ENCODE measurements at regions not wholly inside any gene's neighbourhood (a gene's known extent, or its start where the extent isn't known, plus 50 kb on each side); places are given as distances from the start of the nearest gene placed in this dataset.
"Not testable (repeated sequence)": the region's sequence is repeated elsewhere in the genome, so short reads cannot be mapped to it uniquely, and the experiment has no call there.

DNA sequence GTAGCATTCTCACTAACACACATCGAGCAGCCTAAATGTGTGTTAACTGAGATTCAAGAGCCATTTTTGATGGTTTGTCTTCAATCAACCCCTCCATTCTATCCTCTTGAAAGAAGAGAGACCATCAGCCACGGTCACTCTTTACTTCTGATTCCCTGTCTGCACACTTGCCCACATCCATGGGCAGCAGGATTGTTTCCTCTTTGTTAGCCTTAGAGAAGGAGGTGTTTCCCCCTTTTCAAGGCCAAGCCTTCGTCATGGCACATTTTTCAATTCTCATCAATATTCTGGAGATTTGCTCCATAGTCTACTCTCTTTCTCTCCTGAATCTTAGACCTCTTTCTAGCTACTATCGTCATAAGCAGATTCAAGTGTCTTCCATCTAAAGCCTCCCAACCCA, 522.4 kb upstream of the NAALADL2 start:
- no peak for DNase-seq (ENCODE audit: low read depth in 2 of 2)

- no peak for DNase-seq (ENCODE audit: low read depth in 2 of 2)
These were observed 521.9 kb upstream of the NAALADL2 start for GRCh38 chr3:174337227-174337626.

GRCh38 chr3:174340624-174341587, 518.2 kb upstream of the NAALADL2 start:
- no peak for DNase-seq (ENCODE audit: low read depth in 2 of 2)

DNA sequence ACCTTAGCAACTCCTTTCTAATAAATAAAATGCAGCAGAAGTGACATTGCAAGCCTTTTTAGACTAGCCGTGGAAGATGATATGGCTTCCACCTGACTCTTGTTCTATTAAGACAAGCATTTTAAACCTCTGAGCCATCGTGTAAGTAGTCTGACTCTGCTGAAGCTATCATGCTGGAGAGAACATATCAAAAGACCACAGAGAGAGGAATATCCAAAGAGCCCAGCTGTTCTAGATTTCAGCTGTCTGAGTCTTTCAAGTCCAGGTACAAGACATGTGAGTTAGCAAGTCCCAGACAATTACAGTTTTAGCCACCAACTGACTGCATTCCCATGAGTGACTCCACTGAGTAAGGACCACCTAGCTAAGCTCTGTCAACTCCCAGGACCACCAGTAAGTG, 517.0 kb upstream of the NAALADL2 start:
- no peak for DNase-seq (ENCODE audit: low read depth in 2 of 2)

DNA sequence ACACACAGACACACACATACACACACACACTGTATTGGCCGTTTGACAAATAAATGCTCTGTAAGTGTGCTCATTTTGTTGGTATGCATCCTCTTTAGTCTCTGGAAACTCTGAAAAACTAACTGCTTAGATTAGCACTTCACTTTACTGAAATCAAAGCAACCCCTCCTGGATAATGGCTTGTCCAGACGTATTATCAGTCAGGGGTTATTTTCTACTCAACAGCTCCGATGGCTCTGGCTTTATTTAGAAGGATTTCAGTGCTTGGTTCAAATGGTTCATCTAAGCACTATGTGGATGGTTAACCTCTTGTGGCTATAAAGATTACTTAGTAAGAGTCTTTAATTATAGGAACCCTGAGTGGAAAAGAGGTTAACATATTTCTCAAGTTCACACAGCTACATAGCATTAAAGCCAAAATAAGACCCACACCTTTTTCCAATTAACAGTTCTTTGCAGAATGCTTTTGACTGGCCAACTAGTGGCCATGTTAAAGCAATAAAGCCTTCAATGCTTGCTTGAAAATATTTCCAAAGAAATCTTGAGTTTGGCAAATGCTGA, 516.1 kb upstream of the NAALADL2 start:
- no peak for DNase-seq (ENCODE audit: low read depth in 2 of 2)

- DNase-seq (ENCODE audit: low read depth in 2 of 2), result no peak
These were observed 513.0 kb upstream of the NAALADL2 start for GRCh38 chr3:174346141-174346540.

DNA sequence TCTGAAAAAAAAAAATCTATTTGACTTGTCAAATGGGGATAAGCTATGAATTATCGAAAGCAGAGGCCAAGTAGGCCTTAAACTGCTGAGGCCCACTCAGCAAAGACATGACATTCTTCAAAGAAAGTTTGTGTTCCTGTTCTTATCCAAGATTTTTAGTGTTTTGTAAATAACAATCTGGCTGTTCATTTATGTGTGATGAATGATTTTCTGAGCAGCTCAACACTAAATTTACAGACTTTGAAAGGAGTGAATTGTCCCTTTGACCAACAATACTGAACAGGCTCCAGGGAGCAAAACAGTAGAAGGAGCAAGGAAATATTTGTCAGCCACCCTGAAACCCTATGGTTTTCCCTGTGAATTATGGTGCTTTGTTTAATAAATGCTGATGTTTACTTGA, 512.6 kb upstream of the NAALADL2 start:
- no peak for DNase-seq (ENCODE audit: low read depth in 2 of 2)

GRCh38 chr3:174347474-174348138, 511.5 kb upstream of the NAALADL2 start:
- no peak for DNase-seq (ENCODE audit: low read depth in 2 of 2)

DNA sequence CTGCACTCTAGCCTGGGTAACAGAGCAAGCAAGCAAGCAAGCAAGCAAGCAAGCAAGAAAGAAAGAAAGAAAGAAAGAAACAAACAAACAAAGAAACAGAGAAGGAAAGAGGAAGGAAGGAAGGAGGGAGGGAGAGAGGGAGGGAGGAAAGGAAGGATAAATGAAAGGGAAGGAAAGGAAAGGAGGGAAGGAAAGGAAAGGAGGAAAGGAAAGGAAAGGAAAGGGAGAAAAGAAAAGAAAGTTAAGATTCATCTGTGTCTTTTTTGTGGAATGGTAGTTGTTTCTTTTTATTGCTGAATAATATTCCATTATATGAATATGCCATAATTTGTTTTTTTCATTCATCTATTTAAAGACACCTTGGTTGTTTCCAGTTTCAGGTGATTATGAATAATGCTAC, 506.9 kb upstream of the NAALADL2 start:
- no peak for DNase-seq (ENCODE audit: low read depth in 2 of 2)

DNA sequence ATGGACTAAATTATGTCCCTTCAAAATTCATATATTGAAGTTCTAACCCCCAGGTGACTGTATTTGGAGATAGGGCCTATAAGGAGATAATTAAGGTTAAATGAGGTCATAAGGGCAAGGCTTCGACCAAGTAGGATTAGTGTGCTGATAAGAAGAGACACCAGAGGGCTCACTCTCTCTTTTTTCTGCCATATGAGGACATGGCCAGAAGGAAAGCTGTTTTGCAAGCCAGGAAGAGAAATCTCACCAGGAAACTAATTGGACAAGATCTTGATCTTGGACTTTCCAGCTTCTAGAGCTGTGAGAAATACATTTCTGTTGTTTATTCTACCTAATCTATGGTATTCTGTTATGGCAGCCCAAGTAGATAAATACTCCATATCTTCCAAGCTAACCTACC, 503.6 kb upstream of the NAALADL2 start:
- no peak for DNase-seq (ENCODE audit: low read depth in 2 of 2)

DNA sequence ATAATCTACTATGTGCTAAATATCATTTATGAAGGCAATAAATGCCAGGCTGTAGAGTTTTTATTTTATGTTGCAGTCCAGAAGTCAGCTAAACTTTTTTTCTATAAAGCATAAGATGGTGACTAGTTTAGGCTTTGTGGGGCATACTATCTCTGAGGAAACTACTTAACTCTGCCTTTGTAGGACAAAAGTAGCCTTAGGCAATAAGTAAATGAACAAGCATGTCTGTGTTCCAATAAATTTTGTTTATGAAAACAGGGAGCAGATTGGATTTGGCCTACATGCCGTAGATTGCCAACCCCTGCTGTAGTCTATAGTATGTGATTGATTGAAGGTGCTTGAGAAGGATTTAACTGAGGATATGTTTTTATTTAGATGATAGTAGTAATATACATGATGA, 502.5 kb upstream of the NAALADL2 start:
- no peak for DNase-seq (ENCODE audit: low read depth in 2 of 2)

- no peak for DNase-seq (ENCODE audit: low read depth in 2 of 2)
These were observed 500.9 kb upstream of the NAALADL2 start for GRCh38 chr3:174358252-174358651.

GRCh38 chr3:174362556-174362955, 496.6 kb upstream of the NAALADL2 start:
- DNase-seq (ENCODE audit: low read depth in 2 of 2), result no peak

GRCh38 chr3:174363256-174363655, 495.9 kb upstream of the NAALADL2 start:
- no peak for DNase-seq (ENCODE audit: low read depth in 2 of 2)

DNA sequence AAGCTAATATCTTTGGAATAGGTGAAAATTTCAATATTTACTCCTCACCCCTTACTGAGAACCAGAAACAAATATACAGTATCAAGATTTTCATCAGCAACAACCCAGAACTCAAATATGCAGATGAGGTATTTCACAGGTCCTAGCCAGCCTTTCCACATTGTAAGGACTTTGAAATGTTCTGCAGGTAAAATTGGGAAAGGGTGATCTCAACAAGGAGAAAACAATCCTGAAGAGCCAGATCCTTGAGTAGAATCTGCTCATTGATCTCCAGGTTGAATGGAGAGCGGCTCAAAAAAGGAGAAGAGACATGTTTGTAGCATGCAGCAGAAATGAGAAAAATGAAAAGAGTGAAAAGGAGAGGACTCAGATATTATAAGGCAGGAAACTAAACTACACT, 493.3 kb upstream of the NAALADL2 start:
- no peak for DNase-seq (ENCODE audit: low read depth in 2 of 2)

GRCh38 chr3:174366904-174367303, 492.2 kb upstream of the NAALADL2 start:
- DNase-seq (ENCODE audit: low read depth in 2 of 2), result not testable (repeated sequence)

- no peak for DNase-seq (ENCODE audit: low read depth in 2 of 2)
These were observed 482.8 kb upstream of the NAALADL2 start for GRCh38 chr3:174376346-174376745.

GRCh38 chr3:174377096-174377495, 482.0 kb upstream of the NAALADL2 start:
- DNase-seq (ENCODE audit: low read depth in 2 of 2), result no peak

DNA sequence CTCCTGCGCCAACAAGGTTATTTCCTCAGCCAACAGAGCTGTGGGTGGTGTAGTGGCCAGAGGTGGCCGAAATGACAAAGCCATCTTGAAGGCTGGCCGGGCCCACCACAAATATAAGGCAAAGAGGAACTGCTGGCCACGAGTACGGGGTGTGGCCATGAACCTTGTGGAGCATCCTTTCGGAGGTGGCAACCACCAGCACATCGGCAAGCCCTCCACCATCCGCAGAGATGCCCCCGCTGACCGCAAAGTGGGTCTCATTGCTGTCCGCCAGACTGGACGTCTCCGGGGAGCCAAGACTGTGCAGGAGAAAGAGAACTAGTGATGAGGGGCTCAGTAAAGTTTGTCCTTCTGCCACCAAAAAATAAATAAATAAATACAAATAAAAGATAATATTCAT, 481.4 kb upstream of the NAALADL2 start:
- DNase-seq (ENCODE audit: low read depth in 2 of 2), result no peak

DNA sequence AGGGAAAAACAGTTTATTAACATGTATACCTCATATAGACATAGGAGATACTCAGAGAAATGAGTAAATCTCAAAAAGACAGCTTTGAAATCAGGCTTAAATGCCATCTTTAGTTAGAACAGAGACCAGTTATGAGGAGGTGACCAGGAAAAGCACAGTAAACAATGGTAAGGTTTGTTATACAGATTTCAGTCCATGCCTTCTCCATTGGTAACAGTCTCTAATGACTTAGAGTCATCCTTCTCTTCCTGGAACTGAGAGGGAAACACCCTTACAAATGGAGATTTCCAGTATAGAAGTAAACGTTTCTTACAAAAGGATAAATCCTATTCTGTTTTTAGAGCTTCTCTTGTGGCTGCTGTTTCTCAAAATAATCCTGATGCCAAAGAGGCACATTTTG, 476.3 kb upstream of the NAALADL2 start:
- no peak for DNase-seq (ENCODE audit: low read depth in 2 of 2)

GRCh38 chr3:174387736-174388135, 471.4 kb upstream of the NAALADL2 start:
- no peak for DNase-seq (ENCODE audit: low read depth in 2 of 2)

- no peak for DNase-seq (ENCODE audit: low read depth in 2 of 2)
These were observed 461.3 kb upstream of the NAALADL2 start for GRCh38 chr3:174397848-174398247.

GRCh38 chr3:174398761-174399160, 460.4 kb upstream of the NAALADL2 start:
- no peak for DNase-seq (ENCODE audit: low read depth in 2 of 2)

Data from stimulated activated CD8-positive, alpha-beta memory T cell treated with anti-CD3 and anti-CD28 coated beads, Interleukin-2, amount 100 ng/mL, for 1 hour (primary cell).